ENCODE measurements at regions not wholly inside any gene's neighbourhood (a gene's known extent, or its start where the extent isn't known, plus 50 kb on each side); places are given as distances from the start of the nearest gene placed in this dataset.

GRCh38 chr2:52542297-52542696, 1225.3 kb upstream of the CHAC2 start:
- H3K27me3 ChIP-seq (ENCODE audit: insufficient read depth, low read length): no peaks in the 10 kb centered on the region
- no peak overlapping the region for H3K27ac ChIP-seq (ENCODE audit: low read depth, low read length)
- H3K9ac ChIP-seq (ENCODE audit: low read depth, low read length): no peak overlapping the region
- H3K36me3 ChIP-seq (ENCODE audit: insufficient read depth, low read length): no peaks in the 10 kb centered on the region
- 94% methylated on average over 10 of the region's 10 CpGs for WGBS
- H3K4me1 ChIP-seq (ENCODE audit: insufficient read depth, low read length): no peaks in the 10 kb centered on the region
- no peak overlapping the region for H3K4me3 ChIP-seq (ENCODE audit: low read length)
- H3K9me3 ChIP-seq (ENCODE audit: insufficient read depth, low read depth, low read length): peaks cover 6% of the 10 kb centered on the region; the same call in 1 of the 2 replicates

GRCh38 chr2:52539026-52539970, 1228.3 kb upstream of the CHAC2 start:
- Histone ChIP-seq H3K36me3 (ENCODE audit: insufficient read depth, low read length) (no peaks in the 10 kb centered on the region), H3K9ac (ENCODE audit: low read depth, low read length) (no peak overlapping the region), H3K9me3 (ENCODE audit: insufficient read depth, low read depth, low read length) (no peaks in the 10 kb centered on the region), H3K27me3 (ENCODE audit: insufficient read depth, low read length) (no peaks in the 10 kb centered on the region), H3K4me3 (ENCODE audit: low read length) (no peak overlapping the region), H3K4me1 (ENCODE audit: insufficient read depth, low read length) (no peaks in the 10 kb centered on the region), H3K27ac (ENCODE audit: low read depth, low read length) (no peak overlapping the region)
- WGBS: over 99% methylated on average over 5 of the region's 6 CpGs

GRCh38 chr2:52537588-52537987, 1230.0 kb upstream of the CHAC2 start:
- Histone ChIP-seq H3K4me1 (ENCODE audit: insufficient read depth, low read length) (no peaks in the 10 kb centered on the region), H3K36me3 (ENCODE audit: insufficient read depth, low read length) (no peaks in the 10 kb centered on the region), H3K4me3 (ENCODE audit: low read length) (no peak overlapping the region), H3K27ac (ENCODE audit: low read depth, low read length) (no peak overlapping the region), H3K27me3 (ENCODE audit: insufficient read depth, low read length) (no peaks in the 10 kb centered on the region), H3K9me3 (ENCODE audit: insufficient read depth, low read depth, low read length) (no peaks in the 10 kb centered on the region), H3K9ac (ENCODE audit: low read depth, low read length) (no peak overlapping the region)
- no CpG with 5 or more reads among the region's 1 CpG for WGBS

- Histone ChIP-seq H3K4me1 (ENCODE audit: insufficient read depth, low read length) (no peaks in the 10 kb centered on the region), H3K36me3 (ENCODE audit: insufficient read depth, low read length) (no peaks in the 10 kb centered on the region), H3K9me3 (ENCODE audit: insufficient read depth, low read depth, low read length) (no peaks in the 10 kb centered on the region), H3K27ac (ENCODE audit: low read depth, low read length) (no peak overlapping the region), H3K27me3 (ENCODE audit: insufficient read depth, low read length) (no peaks in the 10 kb centered on the region), H3K4me3 (ENCODE audit: low read length) (no peak overlapping the region), H3K9ac (ENCODE audit: low read depth, low read length) (no peak overlapping the region)
- 100% methylated on average over 3 of the region's 3 CpGs for WGBS
These were observed 1230.6 kb upstream of the CHAC2 start for GRCh38 chr2:52536929-52537460.

- no peak overlapping the region for H3K9ac ChIP-seq (ENCODE audit: low read depth, low read length)
- H3K27me3 ChIP-seq (ENCODE audit: insufficient read depth, low read length): no peaks in the 10 kb centered on the region
- no peak overlapping the region for H3K27ac ChIP-seq (ENCODE audit: low read depth, low read length)
- no peaks in the 10 kb centered on the region for H3K36me3 ChIP-seq (ENCODE audit: insufficient read depth, low read length)
- H3K9me3 ChIP-seq (ENCODE audit: insufficient read depth, low read depth, low read length): no peaks in the 10 kb centered on the region
- H3K4me3 ChIP-seq (ENCODE audit: low read length): no peak overlapping the region
- H3K4me1 ChIP-seq (ENCODE audit: insufficient read depth, low read length): no peaks in the 10 kb centered on the region
- WGBS: 100% methylated on average over 1 of the region's 1 CpG
These were observed 1234.6 kb upstream of the CHAC2 start for GRCh38 chr2:52532956-52533355.

- Histone ChIP-seq H3K9ac (ENCODE audit: low read depth, low read length) (no peak overlapping the region), H3K4me1 (ENCODE audit: insufficient read depth, low read length) (peaks cover 6% of the 10 kb centered on the region; the same call in 1 of the 2 replicates), H3K4me3 (ENCODE audit: low read length) (no peak overlapping the region), H3K27ac (ENCODE audit: low read depth, low read length) (no peak overlapping the region), H3K27me3 (ENCODE audit: insufficient read depth, low read length) (no peaks in the 10 kb centered on the region), H3K9me3 (ENCODE audit: insufficient read depth, low read depth, low read length) (no peaks in the 10 kb centered on the region), H3K36me3 (ENCODE audit: insufficient read depth, low read length) (no peaks in the 10 kb centered on the region)
- whole genome bisulfite sequencing: 82% methylated on average over 1 of the region's 1 CpG
These were observed 1240.9 kb upstream of the CHAC2 start for GRCh38 chr2:52526735-52527134.

GRCh38 chr2:52520644-52521043, 1247.0 kb upstream of the CHAC2 start:
- Histone ChIP-seq H3K36me3 (ENCODE audit: insufficient read depth, low read length) (no peaks in the 10 kb centered on the region), H3K4me3 (ENCODE audit: low read length) (no peak overlapping the region), H3K27me3 (ENCODE audit: insufficient read depth, low read length) (no peaks in the 10 kb centered on the region), H3K9me3 (ENCODE audit: insufficient read depth, low read depth, low read length) (no peaks in the 10 kb centered on the region), H3K9ac (ENCODE audit: low read depth, low read length) (no peak overlapping the region), H3K4me1 (ENCODE audit: insufficient read depth, low read length) (peaks cover 27% of the 10 kb centered on the region), H3K27ac (ENCODE audit: low read depth, low read length) (no peak overlapping the region; the same call in 1 of the 2 replicates)
- WGBS: 92% methylated on average over 1 of the region's 1 CpG

GRCh38 chr2:52518678-52519077, 1248.9 kb upstream of the CHAC2 start:
- no peaks in the 10 kb centered on the region for H3K36me3 ChIP-seq (ENCODE audit: insufficient read depth, low read length)
- no peaks in the 10 kb centered on the region for H3K27me3 ChIP-seq (ENCODE audit: insufficient read depth, low read length)
- no peak overlapping the region for H3K27ac ChIP-seq (ENCODE audit: low read depth, low read length)
- no peak overlapping the region for H3K4me3 ChIP-seq (ENCODE audit: low read length)
- H3K9me3 ChIP-seq (ENCODE audit: insufficient read depth, low read depth, low read length): no peaks in the 10 kb centered on the region
- no peak overlapping the region for H3K9ac ChIP-seq (ENCODE audit: low read depth, low read length)
- peaks cover 27% of the 10 kb centered on the region for H3K4me1 ChIP-seq (ENCODE audit: insufficient read depth, low read length)

GRCh38 chr2:52512760-52513159, 1254.8 kb upstream of the CHAC2 start:
- WGBS: 97% methylated on average over 2 of the region's 5 CpGs
- Histone ChIP-seq H3K27ac (ENCODE audit: low read depth, low read length) (no peak overlapping the region), H3K9me3 (ENCODE audit: insufficient read depth, low read depth, low read length) (no peaks in the 10 kb centered on the region)

GRCh38 chr2:52510432-52510831, 1257.2 kb upstream of the CHAC2 start:
- H3K9me3 ChIP-seq (ENCODE audit: insufficient read depth, low read depth, low read length): no peaks in the 10 kb centered on the region
- H3K9ac ChIP-seq (ENCODE audit: low read depth, low read length): no peak overlapping the region
- 0 out of 2 replicates have a peak, but pooled peaks cover 3% of the 10 kb centered on the region for H3K4me1 ChIP-seq (ENCODE audit: insufficient read depth, low read length)
- no CpG with 5 or more reads among the region's 1 CpG for WGBS
- H3K36me3 ChIP-seq (ENCODE audit: insufficient read depth, low read length): no peaks in the 10 kb centered on the region
- H3K27ac ChIP-seq (ENCODE audit: low read depth, low read length): no peak overlapping the region
- H3K27me3 ChIP-seq (ENCODE audit: insufficient read depth, low read length): no peaks in the 10 kb centered on the region
- no peak overlapping the region for H3K4me3 ChIP-seq (ENCODE audit: low read length)

More at GRCh38 chr2:52512760-52513159, 1254.8 kb upstream of the CHAC2 start:
- Histone ChIP-seq H3K27me3 (ENCODE audit: insufficient read depth, low read length) (no peaks in the 10 kb centered on the region), H3K36me3 (ENCODE audit: insufficient read depth, low read length) (no peaks in the 10 kb centered on the region), H3K9ac (ENCODE audit: low read depth, low read length) (no peak overlapping the region), H3K4me3 (ENCODE audit: low read length) (no peak overlapping the region), H3K4me1 (ENCODE audit: insufficient read depth, low read length) (0 out of 2 replicates have a peak, but pooled peaks cover 3% of the 10 kb centered on the region)

GRCh38 chr2:52502476-52502860, 1265.1 kb upstream of the CHAC2 start:
- no CpG with 5 or more reads among the region's 2 CpGs for WGBS
- H3K27me3 ChIP-seq (ENCODE audit: insufficient read depth, low read length): no peaks in the 10 kb centered on the region
- no peak overlapping the region for H3K4me3 ChIP-seq (ENCODE audit: low read length)
- no peaks in the 10 kb centered on the region for H3K4me1 ChIP-seq (ENCODE audit: insufficient read depth, low read length)
- no peak overlapping the region for H3K27ac ChIP-seq (ENCODE audit: low read depth, low read length)
- H3K9ac ChIP-seq (ENCODE audit: low read depth, low read length): no peak overlapping the region
- no peaks in the 10 kb centered on the region for H3K36me3 ChIP-seq (ENCODE audit: insufficient read depth, low read length)
- peaks cover 12% of the 10 kb centered on the region for H3K9me3 ChIP-seq (ENCODE audit: insufficient read depth, low read depth, low read length)
